ENCODE measurements at regions not wholly inside any gene's neighbourhood (a gene's known extent, or its start where the extent isn't known, plus 50 kb on each side); places are given as distances from the start of the nearest gene placed in this dataset.
"Not testable (repeated sequence)": the region's sequence is repeated elsewhere in the genome, so short reads cannot be mapped to it uniquely, and the experiment has no call there.

GRCh38 chr10:124150189-124150806, 56.9 kb upstream of the CHST15 start:
- TF ChIP-seq CTCF (IDR thresholded peaks at IDR 0.05) (no peak), POLR2A (IDR thresholded peaks at IDR 0.05) (no peak)
- H3K4me1 ChIP-seq: peaks cover 0 to 10% (median 0%) of the 10 kb centered on the region in 4 donors
- H3K27me3 ChIP-seq: no peaks in the 10 kb centered on the region
- no peak for DNase-seq
- H3K4me3 ChIP-seq: no peak overlapping the region
- H3K27ac ChIP-seq: no peak overlapping the region
- H3K36me3 ChIP-seq: no peaks in the 10 kb centered on the region
- WGBS (ENCODE audit: insufficient coverage, low coverage, low lambda C conversion rate, missing lambda C conversion rate): 64% methylated on average over 3 of the region's 7 CpGs
- ATAC-seq: no peak
- H3K9me3 ChIP-seq: no peaks in the 10 kb centered on the region
- intact Hi-C loops (cut with DNase I): no loop called here

- intact Hi-C loops (cut with DNase I): no loop called here
- 60% methylated on average over 17 of the region's 17 CpGs for WGBS (ENCODE audit: insufficient coverage, low coverage, low lambda C conversion rate, missing lambda C conversion rate)
- no peaks in the 10 kb centered on the region for H3K9me3 ChIP-seq
- DNase-seq: no peak
- no peaks in the 10 kb centered on the region for H3K27me3 ChIP-seq
- TF ChIP-seq CTCF (IDR thresholded peaks at IDR 0.05): no peak
- TF ChIP-seq POLR2A (IDR thresholded peaks at IDR 0.05): no peak
- H3K4me3 ChIP-seq: no peak overlapping the region
- no peak overlapping the region for H3K27ac ChIP-seq
- peaks cover 0 to 17% (median 0%) of the 10 kb centered on the region in 4 donors for H3K4me1 ChIP-seq
- no peak for ATAC-seq
- H3K36me3 ChIP-seq: no peaks in the 10 kb centered on the region
Observed at GRCh38 chr10:124149189-124150042, 56.0 kb upstream of the CHST15 start.

- H3K27ac ChIP-seq; ATAC-seq; DNase-seq; H3K27me3 ChIP-seq; H3K4me3 ChIP-seq; H3K9me3 ChIP-seq; H3K36me3 ChIP-seq; intact Hi-C loops (cut with DNase I): not testable (repeated sequence)
- 69% methylated on average over 7 of the region's 7 CpGs for WGBS (ENCODE audit: insufficient coverage, low coverage, low lambda C conversion rate, missing lambda C conversion rate)
- H3K4me1 ChIP-seq: peaks cover 0 to 17% (median 0%) of the 10 kb centered on the region in 4 donors
Observed at GRCh38 chr10:124148509-124149188, 55.3 kb upstream of the CHST15 start.

- no peak for ATAC-seq
- no peaks in the 10 kb centered on the region for H3K36me3 ChIP-seq
- H3K27me3 ChIP-seq: no peaks in the 10 kb centered on the region
- H3K27ac ChIP-seq: no peak overlapping the region
- peaks cover 0 to 13% (median 0%) of the 10 kb centered on the region in 4 donors for H3K4me1 ChIP-seq
- no peak for DNase-seq
- intact Hi-C loops (cut with DNase I): no loop called here
- no peak overlapping the region for H3K4me3 ChIP-seq
- H3K9me3 ChIP-seq: no peaks in the 10 kb centered on the region
- TF ChIP-seq POLR2A (IDR thresholded peaks at IDR 0.05): no peak
- no peak for TF ChIP-seq CTCF (IDR thresholded peaks at IDR 0.05)
- WGBS (ENCODE audit: insufficient coverage, low coverage, low lambda C conversion rate, missing lambda C conversion rate): 95% methylated on average over 3 of the region's 3 CpGs
Observed at GRCh38 chr10:124146483-124146882, 53.1 kb upstream of the CHST15 start.
